GM21619 (cell line): ENCODE measurements at regions not wholly inside any gene's neighbourhood (a gene's known extent, or its start where the extent isn't known, plus 50 kb on each side); places are given as distances from the start of the nearest gene placed in this dataset.
"Not testable (repeated sequence)": the region's sequence is repeated elsewhere in the genome, so short reads cannot be mapped to it uniquely, and the experiment has no call there.

Experiments used
- ATAC-seq: cut with Tn5 transposase; IDR thresholded peaks from one replicate; pipeline ENCODE4 v1.9.1; 2021; ENCODE audit not compliant: unreplicated experiment

GRCh38 chr13:59076386-59076785, 1087.3 kb downstream of the DIAPH3 start:
- ATAC-seq, result not testable (repeated sequence)

- no peak for ATAC-seq
Observed at GRCh38 chr13:59086147-59086546, 1077.6 kb downstream of the DIAPH3 start.

- no peak for ATAC-seq
Observed at GRCh38 chr13:59088716-59089115, 1075.0 kb downstream of the DIAPH3 start.

- ATAC-seq, result no peak
Observed at GRCh38 chr13:59094181-59094580, 1069.5 kb downstream of the DIAPH3 start.

- no peak for ATAC-seq
Observed at GRCh38 chr13:59099182-59099974, 1064.3 kb downstream of the DIAPH3 start.

- no peak for ATAC-seq
Observed at GRCh38 chr13:59103004-59103768, 1060.5 kb downstream of the DIAPH3 start.

GRCh38 chr13:59111751-59112171, 1052.0 kb downstream of the DIAPH3 start:
- no peak for ATAC-seq

- ATAC-seq, result no peak
Observed at GRCh38 chr13:59112221-59112718, 1051.5 kb downstream of the DIAPH3 start.

GRCh38 chr13:59119475-59119874, 1044.3 kb downstream of the DIAPH3 start:
- ATAC-seq, result no peak

- ATAC-seq, result no peak
Observed at GRCh38 chr13:59120297-59120843, 1043.4 kb downstream of the DIAPH3 start.

GRCh38 chr13:59121507-59121906, 1042.2 kb downstream of the DIAPH3 start:
- no peak for ATAC-seq

- ATAC-seq, result no peak
Observed at GRCh38 chr13:59126474-59126873, 1037.3 kb downstream of the DIAPH3 start.

GRCh38 chr13:59133903-59134302, 1029.8 kb downstream of the DIAPH3 start:
- no peak for ATAC-seq

- no peak for ATAC-seq
Observed at GRCh38 chr13:59144700-59145099, 1019.0 kb downstream of the DIAPH3 start.

- no peak for ATAC-seq
Observed at GRCh38 chr13:59145381-59145780, 1018.3 kb downstream of the DIAPH3 start.

- no peak for ATAC-seq
Observed at GRCh38 chr13:59157181-59157580, 1006.5 kb downstream of the DIAPH3 start.

- no peak for ATAC-seq
Observed at GRCh38 chr13:59166174-59166573, 997.6 kb downstream of the DIAPH3 start.

- no peak for ATAC-seq
Observed at GRCh38 chr13:59172076-59172475, 991.7 kb downstream of the DIAPH3 start.

GRCh38 chr13:59176775-59177174, 987.0 kb downstream of the DIAPH3 start:
- no peak for ATAC-seq

GRCh38 chr13:59178344-59178743, 985.4 kb downstream of the DIAPH3 start:
- no peak for ATAC-seq

- no peak for ATAC-seq
Observed at GRCh38 chr13:59182241-59182640, 981.5 kb downstream of the DIAPH3 start.

- ATAC-seq, result no peak
Observed at GRCh38 chr13:59197397-59197796, 966.3 kb downstream of the DIAPH3 start.
